ENCODE measurements at regions not wholly inside any gene's neighbourhood (a gene's known extent, or its start where the extent isn't known, plus 50 kb on each side); places are given as distances from the start of the nearest gene placed in this dataset.

DNA sequence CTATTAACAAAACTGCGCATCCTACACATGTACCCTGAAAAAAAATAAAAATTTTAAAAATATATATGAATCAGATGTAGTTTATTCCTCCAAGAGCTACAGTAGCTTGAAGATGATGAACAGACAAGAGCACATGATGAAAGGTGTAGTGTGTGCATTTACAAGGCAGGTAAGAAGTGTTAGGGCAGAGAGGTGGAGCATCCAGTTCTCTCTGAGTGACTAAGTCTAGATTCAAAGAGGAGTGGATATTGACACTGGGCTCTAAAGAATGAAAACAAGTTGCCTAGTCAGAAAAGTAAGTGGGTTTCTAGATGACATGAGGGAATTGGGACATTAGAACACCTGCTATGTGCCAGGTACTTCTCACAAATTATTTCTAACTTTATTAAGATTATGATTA lies 76.0 kb upstream of the CARD18 start:
- Histone ChIP-seq H3K27ac (no peak overlapping the region), H3K36me3 (no peaks in the 10 kb centered on the region), H3K4me1 (no peaks in the 10 kb centered on the region), H3K4me3 (no peak overlapping the region), H3K9me3 (no peaks in the 10 kb centered on the region), H3K27me3 (no peaks in the 10 kb centered on the region)
- 93% methylated on average over 1 of the region's 1 CpG for WGBS
- TF ChIP-seq POLR2A (IDR thresholded peaks at IDR 0.05): no peak
- no peak for TF ChIP-seq EP300 (IDR thresholded peaks at IDR 0.05)
- no peak for TF ChIP-seq POLR2AphosphoS5 (IDR thresholded peaks at IDR 0.05)
- TF ChIP-seq, protein P1, sequence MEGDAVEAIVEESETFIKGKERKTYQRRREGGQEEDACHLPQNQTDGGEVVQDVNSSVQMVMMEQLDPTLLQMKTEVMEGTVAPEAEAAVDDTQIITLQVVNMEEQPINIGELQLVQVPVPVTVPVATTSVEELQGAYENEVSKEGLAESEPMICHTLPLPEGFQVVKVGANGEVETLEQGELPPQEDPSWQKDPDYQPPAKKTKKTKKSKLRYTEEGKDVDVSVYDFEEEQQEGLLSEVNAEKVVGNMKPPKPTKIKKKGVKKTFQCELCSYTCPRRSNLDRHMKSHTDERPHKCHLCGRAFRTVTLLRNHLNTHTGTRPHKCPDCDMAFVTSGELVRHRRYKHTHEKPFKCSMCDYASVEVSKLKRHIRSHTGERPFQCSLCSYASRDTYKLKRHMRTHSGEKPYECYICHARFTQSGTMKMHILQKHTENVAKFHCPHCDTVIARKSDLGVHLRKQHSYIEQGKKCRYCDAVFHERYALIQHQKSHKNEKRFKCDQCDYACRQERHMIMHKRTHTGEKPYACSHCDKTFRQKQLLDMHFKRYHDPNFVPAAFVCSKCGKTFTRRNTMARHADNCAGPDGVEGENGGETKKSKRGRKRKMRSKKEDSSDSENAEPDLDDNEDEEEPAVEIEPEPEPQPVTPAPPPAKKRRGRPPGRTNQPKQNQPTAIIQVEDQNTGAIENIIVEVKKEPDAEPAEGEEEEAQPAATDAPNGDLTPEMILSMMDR (IDR thresholded peaks at IDR 0.05): no peak
- no peak for DNase-seq (ENCODE audit: low spot score in 2 of 2)

DNA sequence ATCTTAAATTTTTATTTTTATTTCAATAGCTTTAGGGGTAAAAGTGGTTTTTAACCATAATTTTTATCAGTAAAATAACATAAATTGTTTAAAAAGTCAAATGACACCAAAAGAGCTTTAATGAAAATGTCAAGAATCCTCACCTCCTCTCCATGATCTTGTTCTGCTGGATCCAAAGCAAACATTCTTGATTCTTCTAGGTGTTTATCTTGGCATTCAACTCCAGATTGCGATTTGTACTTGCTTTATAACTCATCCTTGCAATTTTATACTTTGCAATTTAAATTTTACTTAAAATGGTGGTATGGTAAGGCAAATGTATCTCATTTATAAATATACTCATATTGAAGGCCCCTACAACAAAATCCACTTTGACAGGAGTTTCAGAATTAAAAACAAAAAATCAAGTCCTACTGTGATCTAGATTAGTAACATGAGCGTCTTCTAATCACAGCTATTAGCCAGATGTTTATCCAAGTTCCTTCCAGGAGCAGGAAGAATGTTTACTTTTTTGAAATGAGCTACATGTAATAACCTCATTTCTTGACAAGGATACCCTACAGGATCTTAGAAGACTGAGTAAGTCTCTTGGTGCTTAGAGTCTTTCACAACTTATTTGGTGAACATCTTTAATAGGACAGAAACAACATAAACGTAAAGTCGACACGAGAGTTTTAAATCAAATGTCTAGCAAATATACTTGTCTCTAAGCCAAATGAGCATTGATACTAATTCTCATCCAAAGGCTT lies 72.4 kb upstream of the CARD18 start:
- Histone ChIP-seq H3K27me3 (no peaks in the 10 kb centered on the region), H3K4me3 (no peak overlapping the region), H3K9me3 (no peaks in the 10 kb centered on the region), H3K27ac (no peak overlapping the region), H3K36me3 (no peaks in the 10 kb centered on the region), H3K4me1 (no peaks in the 10 kb centered on the region)
- TF ChIP-seq POLR2AphosphoS5 (IDR thresholded peaks at IDR 0.05): no peak
- TF ChIP-seq, protein P1 (IDR thresholded peaks at IDR 0.05): no peak
- no peak for TF ChIP-seq EP300 (IDR thresholded peaks at IDR 0.05)
- no peak for TF ChIP-seq POLR2A (IDR thresholded peaks at IDR 0.05)
- 71% methylated on average over 5 of the region's 5 CpGs for WGBS
- no peak for DNase-seq (ENCODE audit: low spot score in 2 of 2)

DNA sequence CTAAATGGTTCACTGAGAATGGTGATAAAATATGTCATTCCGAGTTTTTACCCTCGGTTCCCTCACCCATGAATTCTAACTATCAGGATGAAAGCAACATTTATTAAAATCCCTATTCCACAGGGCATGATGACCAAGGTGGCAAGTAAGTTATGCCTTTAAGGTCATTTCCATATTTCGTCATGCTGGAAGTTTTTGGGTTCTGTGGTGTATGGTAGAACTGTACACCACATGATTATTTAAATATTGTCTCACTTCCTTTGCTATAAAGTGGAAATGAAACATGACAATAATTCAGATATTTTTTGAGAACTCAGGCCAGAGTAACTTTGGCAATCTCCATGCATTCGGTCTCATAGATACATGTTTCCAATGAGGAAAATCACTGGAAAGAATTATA lies 68.5 kb upstream of the CARD18 start:
- no peak for DNase-seq (ENCODE audit: low spot score in 2 of 2)
- H3K9me3 ChIP-seq: no peaks in the 10 kb centered on the region
- H3K27ac ChIP-seq: no peak overlapping the region
- 99% methylated on average over 4 of the region's 4 CpGs for WGBS
- no peak overlapping the region for H3K4me3 ChIP-seq
- TF ChIP-seq, protein P1 (IDR thresholded peaks at IDR 0.05): no peak
- TF ChIP-seq POLR2AphosphoS5 (IDR thresholded peaks at IDR 0.05) (no peak), POLR2A (IDR thresholded peaks at IDR 0.05) (no peak), EP300 (IDR thresholded peaks at IDR 0.05) (no peak)
- H3K4me1 ChIP-seq: no peaks in the 10 kb centered on the region
- H3K36me3 ChIP-seq: no peaks in the 10 kb centered on the region
- no peaks in the 10 kb centered on the region for H3K27me3 ChIP-seq

DNA sequence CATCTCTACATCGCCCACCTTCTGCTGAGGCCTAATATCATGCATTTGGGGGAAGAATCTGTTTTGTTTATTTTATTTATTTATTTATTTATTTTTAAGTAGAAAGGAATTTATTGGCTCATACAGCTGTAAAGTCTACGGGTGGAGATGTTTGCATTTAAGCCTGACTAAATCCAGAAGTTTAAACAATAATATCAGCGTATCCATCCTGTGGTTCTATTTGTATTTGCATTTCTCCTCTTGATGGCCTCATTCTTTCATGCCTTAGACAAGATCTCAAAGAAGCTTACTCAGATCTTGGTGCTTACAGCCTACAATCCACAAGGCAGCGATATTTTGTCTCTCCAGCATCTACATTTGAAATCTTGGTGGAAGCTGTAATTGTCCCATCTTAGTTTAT lies 67.1 kb upstream of the CARD18 start:
- Histone ChIP-seq H3K4me3 (no peak overlapping the region), H3K27ac (no peak overlapping the region), H3K27me3 (no peaks in the 10 kb centered on the region), H3K9me3 (no peaks in the 10 kb centered on the region), H3K4me1 (no peaks in the 10 kb centered on the region), H3K36me3 (no peaks in the 10 kb centered on the region)
- 92% methylated on average over 4 of the region's 4 CpGs for WGBS
- DNase-seq (ENCODE audit: low spot score in 2 of 2): no peak
- TF ChIP-seq POLR2AphosphoS5 (IDR thresholded peaks at IDR 0.05) (no peak), POLR2A (IDR thresholded peaks at IDR 0.05) (no peak), EP300 (IDR thresholded peaks at IDR 0.05) (no peak)
- TF ChIP-seq, protein P1 (IDR thresholded peaks at IDR 0.05): no peak

DNA sequence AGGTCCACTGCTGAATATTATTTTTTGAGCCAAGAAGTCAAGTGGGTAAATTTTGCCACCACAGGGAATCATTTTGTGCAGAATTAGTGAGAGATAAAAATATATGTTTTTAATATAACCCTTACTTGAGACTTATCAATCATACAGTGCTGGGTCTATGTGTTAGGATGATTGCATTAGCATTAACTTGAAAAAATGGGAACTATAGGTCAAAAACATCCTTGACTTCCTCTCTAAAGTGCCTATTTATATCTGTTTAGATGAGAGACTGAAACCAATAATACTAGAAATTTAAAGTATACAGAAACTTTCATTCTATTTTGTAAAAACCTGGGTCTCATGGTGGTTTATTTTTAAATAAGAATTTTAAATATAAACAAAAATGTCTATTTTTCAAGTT lies 65.1 kb upstream of the CARD18 start:
- DNase-seq (ENCODE audit: low spot score in 2 of 2): no peak

More for the DNA sequence above, 65.1 kb upstream of the CARD18 start:
- H3K4me1 ChIP-seq: no peaks in the 10 kb centered on the region
- H3K4me3 ChIP-seq: no peak overlapping the region
- H3K9me3 ChIP-seq: no peaks in the 10 kb centered on the region
- TF ChIP-seq EP300 (IDR thresholded peaks at IDR 0.05): no peak
- TF ChIP-seq POLR2AphosphoS5 (IDR thresholded peaks at IDR 0.05): no peak
- no peak for TF ChIP-seq POLR2A (IDR thresholded peaks at IDR 0.05)
- TF ChIP-seq, protein P1 (IDR thresholded peaks at IDR 0.05): no peak
- H3K27ac ChIP-seq: no peak overlapping the region
- no peaks in the 10 kb centered on the region for H3K27me3 ChIP-seq
- no peaks in the 10 kb centered on the region for H3K36me3 ChIP-seq
